Upper lobe of right lung (tissue), 1 donor: ENCODE measurements at regions not wholly inside any gene's neighbourhood (a gene's known extent, or its start where the extent isn't known, plus 50 kb on each side); places are given as distances from the start of the nearest gene placed in this dataset.

ENCODE experiments used
- ATAC-seq: fragments of 200-7000 bp; cut with Tn5 transposase; one replicate; pipeline ENCODE4 v1.9.1; 2020; ENCODE audit warnings: mild to moderate bottlenecking, moderate library complexity
- DNase-seq: peaks from one replicate; pipeline ENCODE4 v3.0.0-alpha.2; 2020
- H3K27ac ChIP-seq: fragments of 200-600 bp; one replicate; pipeline ENCODE4 v1.8.0; 2022
- H3K27me3 ChIP-seq: fragments of 200-600 bp; one replicate; pipeline ENCODE4 v1.8.0; 2022; ENCODE audit warnings: mild to moderate bottlenecking
- H3K36me3 ChIP-seq: fragments of 200-600 bp; one replicate; pipeline ENCODE4 v1.8.0; 2022
- H3K4me1 ChIP-seq: fragments of 200-600 bp; one replicate; pipeline ENCODE4 v1.8.0; 2022
- H3K4me3 ChIP-seq: fragments of 200-600 bp; one replicate; pipeline ENCODE4 v1.8.0; 2022; ENCODE audit warnings: mild to moderate bottlenecking
- H3K9me3 ChIP-seq: fragments of 200-600 bp; one replicate; pipeline ENCODE4 v1.8.0; 2022
- intact Hi-C: fragments of 100-400 bp; cut with DNase I; formaldehyde crosslinking; loops from one replicate; pipeline ENCODE4 v1.11.0; 2022
- TF ChIP-seq, protein P1 (sequence below): fragments of 200-600 bp; IDR thresholded peaks from one replicate; pipeline ENCODE4 v1.8.0; 2022; ENCODE audit warnings: antibody characterized with exemption
- donor health status: DM: no; HTN: yes; CAD: no; lungs with severe emphysema.

DNA sequence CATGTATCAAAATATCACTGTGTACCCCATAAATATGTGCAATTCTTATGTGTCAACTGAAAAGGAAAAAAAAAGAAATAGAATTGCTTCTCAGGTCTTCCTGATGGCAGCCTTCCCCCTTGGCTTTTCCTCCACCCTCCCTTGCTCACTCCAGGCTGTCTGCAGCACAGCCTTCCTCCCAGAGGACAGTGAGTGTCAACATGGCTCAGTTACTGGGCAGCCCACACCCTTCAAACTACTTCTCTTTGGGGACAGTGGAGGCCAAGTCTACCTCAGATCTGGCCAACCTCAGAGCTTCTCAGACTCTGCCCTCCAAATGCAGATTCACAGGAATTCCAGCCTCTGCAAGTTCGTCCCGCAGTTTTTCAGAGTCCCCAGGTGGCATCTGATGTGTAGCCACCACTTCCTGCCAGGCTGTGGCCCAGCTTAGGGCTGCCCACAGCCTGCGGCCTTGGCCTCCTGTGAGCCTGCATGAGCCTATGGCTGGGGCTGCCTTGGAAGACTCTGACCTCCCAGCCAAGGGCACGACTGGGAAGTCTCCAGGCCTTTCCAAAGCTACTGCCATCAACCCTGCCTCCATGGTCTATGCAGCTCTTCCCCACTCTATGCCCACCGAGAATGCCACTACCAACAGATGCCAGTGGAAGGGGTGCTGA lies 148.0 kb upstream of the PWP1 start:
- no peak overlapping the region for H3K27ac ChIP-seq
- no peaks in the 10 kb centered on the region for H3K36me3 ChIP-seq
- no peaks in the 10 kb centered on the region for H3K4me1 ChIP-seq
- no peaks in the 10 kb centered on the region for H3K9me3 ChIP-seq
- H3K4me3 ChIP-seq, result no peak overlapping the region
- no peaks in the 10 kb centered on the region for H3K27me3 ChIP-seq
- intact Hi-C loops, result no loop called here
- TF ChIP-seq, protein P1, sequence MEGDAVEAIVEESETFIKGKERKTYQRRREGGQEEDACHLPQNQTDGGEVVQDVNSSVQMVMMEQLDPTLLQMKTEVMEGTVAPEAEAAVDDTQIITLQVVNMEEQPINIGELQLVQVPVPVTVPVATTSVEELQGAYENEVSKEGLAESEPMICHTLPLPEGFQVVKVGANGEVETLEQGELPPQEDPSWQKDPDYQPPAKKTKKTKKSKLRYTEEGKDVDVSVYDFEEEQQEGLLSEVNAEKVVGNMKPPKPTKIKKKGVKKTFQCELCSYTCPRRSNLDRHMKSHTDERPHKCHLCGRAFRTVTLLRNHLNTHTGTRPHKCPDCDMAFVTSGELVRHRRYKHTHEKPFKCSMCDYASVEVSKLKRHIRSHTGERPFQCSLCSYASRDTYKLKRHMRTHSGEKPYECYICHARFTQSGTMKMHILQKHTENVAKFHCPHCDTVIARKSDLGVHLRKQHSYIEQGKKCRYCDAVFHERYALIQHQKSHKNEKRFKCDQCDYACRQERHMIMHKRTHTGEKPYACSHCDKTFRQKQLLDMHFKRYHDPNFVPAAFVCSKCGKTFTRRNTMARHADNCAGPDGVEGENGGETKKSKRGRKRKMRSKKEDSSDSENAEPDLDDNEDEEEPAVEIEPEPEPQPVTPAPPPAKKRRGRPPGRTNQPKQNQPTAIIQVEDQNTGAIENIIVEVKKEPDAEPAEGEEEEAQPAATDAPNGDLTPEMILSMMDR, result no peak
- DNase-seq (no peak), ATAC-seq (no peak)

DNA sequence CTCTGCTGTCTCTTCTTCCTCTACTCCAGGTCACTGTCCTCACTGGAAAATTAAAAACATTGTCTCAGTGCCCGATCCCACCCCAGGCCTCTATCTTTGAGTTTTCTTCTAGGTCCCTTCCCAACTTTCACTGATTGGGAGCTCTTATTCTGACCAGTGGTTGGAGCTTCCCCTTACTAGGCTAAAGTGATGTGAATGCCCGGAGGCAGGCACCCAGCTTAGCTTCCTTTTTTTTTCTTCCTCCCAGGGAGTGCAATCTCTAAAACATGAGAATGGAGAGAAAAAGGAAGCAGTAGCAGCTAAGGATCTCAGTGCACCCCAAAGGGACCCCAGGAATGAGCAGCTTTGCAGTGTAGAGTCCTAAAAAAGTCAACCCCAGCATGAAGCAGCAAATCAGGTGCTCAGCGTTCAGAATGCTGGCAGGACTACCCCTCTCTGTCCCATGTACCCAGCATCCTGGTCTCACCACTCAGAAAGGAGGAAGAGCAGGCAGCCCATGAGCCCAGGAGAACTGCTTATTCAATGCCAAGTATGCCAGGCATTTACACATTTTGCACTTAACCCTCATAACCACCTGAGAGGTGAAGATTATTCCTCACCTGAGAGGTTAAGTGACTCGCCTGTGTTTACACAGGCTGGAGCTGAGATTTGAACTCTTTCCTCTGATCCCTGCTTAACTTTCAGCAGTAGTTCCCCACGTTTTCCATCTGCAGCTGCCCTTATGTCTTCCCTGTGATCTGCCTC lies 146.2 kb upstream of the PWP1 start:
- intact Hi-C loops, result no loop called here
- no peak for DNase-seq
- ATAC-seq, result peak; percentile 78

DNA sequence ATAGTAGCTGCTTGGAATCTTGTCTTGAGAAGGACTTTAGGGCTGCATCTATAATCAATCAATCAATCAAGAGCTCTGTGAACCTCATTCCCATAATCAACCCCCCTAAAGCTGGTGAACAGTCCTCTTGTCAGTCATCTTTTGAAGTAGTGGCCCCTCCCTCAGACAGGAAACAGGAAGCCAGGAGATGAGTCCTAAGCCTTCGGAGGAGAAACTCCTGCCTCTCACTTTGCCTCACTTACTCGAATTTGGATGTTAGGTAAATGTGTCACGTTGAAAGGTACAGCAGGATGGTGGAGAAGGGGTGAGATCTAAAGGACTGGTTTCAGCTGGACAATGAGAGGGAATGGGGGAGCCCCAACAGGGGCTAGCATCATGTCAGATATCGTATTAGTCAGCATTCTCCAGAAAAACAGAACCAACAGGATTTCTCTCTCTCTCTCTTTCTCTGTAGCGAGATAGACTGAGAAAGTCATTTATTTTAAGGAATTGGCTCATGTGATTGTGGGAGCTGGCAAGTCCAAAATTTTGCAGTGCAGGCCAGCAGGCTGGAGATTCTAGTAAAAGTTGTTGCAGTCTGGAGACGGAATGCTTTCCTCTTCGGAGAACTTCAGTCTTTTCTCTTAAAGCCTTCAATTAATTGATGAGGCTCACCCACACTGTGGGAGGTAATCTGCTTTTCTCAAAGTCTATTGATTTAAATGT lies 144.4 kb upstream of the PWP1 start:
- H3K4me1 ChIP-seq, result no peaks in the 10 kb centered on the region
- H3K36me3 ChIP-seq, result no peaks in the 10 kb centered on the region
- no peak overlapping the region for H3K27ac ChIP-seq
- DNase-seq, result no peak
- TF ChIP-seq, protein P1, result no peak
- intact Hi-C loops, result no loop called here
- H3K27me3 ChIP-seq, result no peaks in the 10 kb centered on the region
- ATAC-seq, result no peak
- no peak overlapping the region for H3K4me3 ChIP-seq
- no peaks in the 10 kb centered on the region for H3K9me3 ChIP-seq

More for the DNA sequence above, 146.2 kb upstream of the PWP1 start:
- no peaks in the 10 kb centered on the region for H3K9me3 ChIP-seq
- H3K4me1 ChIP-seq, result no peaks in the 10 kb centered on the region
- TF ChIP-seq, protein P1, result no peak
- no peak overlapping the region for H3K4me3 ChIP-seq
- no peaks in the 10 kb centered on the region for H3K36me3 ChIP-seq
- H3K27me3 ChIP-seq, result no peaks in the 10 kb centered on the region
- no peak overlapping the region for H3K27ac ChIP-seq

DNA sequence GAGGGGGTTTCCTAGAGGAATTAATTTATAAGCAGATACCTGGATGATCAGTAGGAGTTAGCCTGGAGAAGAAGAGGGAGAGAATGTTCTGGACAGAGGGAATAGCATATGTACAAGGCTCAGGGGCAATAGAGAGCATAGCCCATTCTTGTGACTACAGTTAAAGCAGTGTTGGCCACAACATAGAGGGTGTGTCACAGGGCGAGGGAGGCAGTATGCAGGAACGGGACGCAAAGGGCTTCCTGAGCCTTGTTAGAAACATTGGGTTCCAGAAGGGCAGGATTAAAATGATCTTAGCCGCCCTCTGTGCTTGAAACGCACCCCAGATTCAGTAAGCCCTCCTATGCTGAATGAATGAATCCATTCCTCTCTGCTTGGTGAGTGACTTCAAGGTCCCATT lies 142.2 kb upstream of the PWP1 start:
- TF ChIP-seq, protein P1, result no peak
- H3K27ac ChIP-seq, result no peak overlapping the region
- no peaks in the 10 kb centered on the region for H3K4me1 ChIP-seq
- H3K27me3 ChIP-seq, result no peaks in the 10 kb centered on the region
- no peak for ATAC-seq
- intact Hi-C loops, result no loop called here
- H3K9me3 ChIP-seq, result no peaks in the 10 kb centered on the region
- no peak for DNase-seq
- no peak overlapping the region for H3K4me3 ChIP-seq
- H3K36me3 ChIP-seq, result no peaks in the 10 kb centered on the region

DNA sequence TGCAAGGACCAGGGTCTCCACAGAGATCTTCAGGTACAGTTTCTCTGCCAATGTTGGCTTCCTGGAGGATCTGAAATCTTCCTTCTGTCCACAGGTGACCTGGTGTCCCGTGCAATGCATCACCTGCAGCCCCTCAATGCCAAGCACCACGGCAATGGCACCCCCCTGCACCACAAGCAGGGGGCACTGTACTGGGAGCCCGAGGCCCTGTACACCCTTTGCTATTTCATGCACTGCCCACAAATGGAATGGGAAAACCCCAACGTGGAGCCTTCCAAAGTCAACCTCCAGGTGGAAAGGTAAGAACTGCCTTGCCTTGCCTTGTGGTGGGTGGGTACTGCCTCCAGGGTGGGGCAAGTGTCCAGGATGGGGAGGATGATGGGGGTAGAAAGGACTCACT lies 141.8 kb upstream of the PWP1 start:
- Histone ChIP-seq H3K27ac (no peak overlapping the region), H3K4me1 (no peaks in the 10 kb centered on the region), H3K36me3 (no peaks in the 10 kb centered on the region), H3K4me3 (no peak overlapping the region), H3K27me3 (no peaks in the 10 kb centered on the region), H3K9me3 (no peaks in the 10 kb centered on the region)
- intact Hi-C loops, result no loop called here
- ATAC-seq, result no peak
- TF ChIP-seq, protein P1, result no peak
- no peak for DNase-seq
